LNCAP (cell line): ENCODE measurements at regions not wholly inside any gene's neighbourhood (a gene's known extent, or its start where the extent isn't known, plus 50 kb on each side); places are given as distances from the start of the nearest gene placed in this dataset.

Experiments
- CTCF ChIP-seq: fragments of 450-650 bp; IDR thresholded peaks from 2 replicates; pipeline ENCODE4 v1.5.1; 2017; ENCODE audit warnings: mild to moderate bottlenecking

- TF ChIP-seq CTCF: no peak
Measured at GRCh38 chr12:85552461-85552860, 272.4 kb downstream of the ALX1 start.

GRCh38 chr12:85557850-85558249 lies 277.8 kb downstream of the ALX1 start:
- no peak for TF ChIP-seq CTCF

- no peak for TF ChIP-seq CTCF
Measured at GRCh38 chr12:85558684-85559083, 277.5 kb downstream of the RASSF9 start.

- no peak for TF ChIP-seq CTCF
Measured at GRCh38 chr12:85559127-85559526, 277.1 kb downstream of the RASSF9 start.

- TF ChIP-seq CTCF: no peak
Measured at GRCh38 chr12:85559536-85559935, 276.7 kb downstream of the RASSF9 start.

- no peak for TF ChIP-seq CTCF
Measured at GRCh38 chr12:85562765-85563164, 273.4 kb downstream of the RASSF9 start.

- TF ChIP-seq CTCF: no peak
Measured at GRCh38 chr12:85564786-85565185, 271.4 kb downstream of the RASSF9 start.

GRCh38 chr12:85568395-85569103 lies 267.7 kb downstream of the RASSF9 start:
- no peak for TF ChIP-seq CTCF
